HFFc6 (cell line): ENCODE measurements at regions not wholly inside any gene's neighbourhood (a gene's known extent, or its start where the extent isn't known, plus 50 kb on each side); places are given as distances from the start of the nearest gene placed in this dataset.

ENCODE experiments used
- DNase-seq: peaks from one replicate; pipeline ENCODE4 v3.0.0-alpha.2; 2018
- H3K27ac Mint-ChIP-seq: 2 replicates; pipeline ENCODE4 v1.8.0; 2020; ENCODE audit warnings: mild to moderate bottlenecking, mixed read lengths
- H3K27me3 Mint-ChIP-seq: 2 replicates; pipeline ENCODE4 v1.8.0; 2021; ENCODE audit warnings: mild to moderate bottlenecking, moderate library complexity, mixed read lengths; ENCODE audit not compliant: insufficient read depth
- H3K36me3 Mint-ChIP-seq: 2 replicates; pipeline ENCODE4 v1.8.0; 2021; ENCODE audit warnings: low read depth, mixed read lengths
- H3K4me1 Mint-ChIP-seq: 2 replicates; pipeline ENCODE4 v1.8.0; 2020; ENCODE audit warnings: low read depth, mixed read lengths
- H3K4me3 Mint-ChIP-seq: 2 replicates; pipeline ENCODE4 v1.8.0; 2020; ENCODE audit warnings: mild to moderate bottlenecking, moderate library complexity, mixed read lengths
- H3K9me3 Mint-ChIP-seq: 2 replicates; pipeline ENCODE4 v1.8.0; 2020; ENCODE audit warnings: mild to moderate bottlenecking, mixed read lengths
- CTCF ChIP-seq: fragments of 200-600 bp; sonication (generic); IDR thresholded peaks from 2 replicates; pipeline ENCODE4 v1.5.0; 2021; ENCODE audit warnings: antibody characterized with exemption, mild to moderate bottlenecking

- TF ChIP-seq CTCF, result no peak
- Mint-ChIP-seq H3K9me3 (peaks cover 55% of the 10 kb centered on the region), H3K27me3 (peaks cover 4% of the 10 kb centered on the region; the same call in 1 of the 2 replicates), H3K4me3 (no peak overlapping the region), H3K4me1 (no peaks in the 10 kb centered on the region), H3K36me3 (peaks cover 19% of the 10 kb centered on the region), H3K27ac (no peak overlapping the region)
- no peak for DNase-seq
Observed at GRCh38 chr6:167673946-167674345, 152.8 kb upstream of the AFDN start.

- Mint-ChIP-seq H3K36me3 (peaks cover 19% of the 10 kb centered on the region), H3K27ac (no peak overlapping the region), H3K4me1 (no peaks in the 10 kb centered on the region), H3K9me3 (peaks cover 59% of the 10 kb centered on the region), H3K4me3 (no peak overlapping the region), H3K27me3 (peaks cover 4% of the 10 kb centered on the region; the same call in 1 of the 2 replicates)
- no peak for DNase-seq
- no peak for TF ChIP-seq CTCF
Observed at GRCh38 chr6:167674486-167674885, 152.2 kb upstream of the AFDN start.

- Mint-ChIP-seq H3K27ac (no peak overlapping the region), H3K27me3 (peaks cover 4% of the 10 kb centered on the region; the same call in 1 of the 2 replicates), H3K4me3 (no peak overlapping the region), H3K36me3 (peaks cover 19% of the 10 kb centered on the region), H3K9me3 (peaks cover 58% of the 10 kb centered on the region), H3K4me1 (no peaks in the 10 kb centered on the region)
- no peak for TF ChIP-seq CTCF
- DNase-seq, result no peak
Observed at GRCh38 chr6:167676000-167676665, 150.6 kb upstream of the AFDN start.

- Mint-ChIP-seq H3K27ac (no peak overlapping the region), H3K4me3 (no peak overlapping the region), H3K9me3 (peaks cover 58% of the 10 kb centered on the region), H3K36me3 (peaks cover 13% of the 10 kb centered on the region), H3K27me3 (peaks cover 4% of the 10 kb centered on the region; the same call in 1 of the 2 replicates), H3K4me1 (no peaks in the 10 kb centered on the region)
- TF ChIP-seq CTCF, result no peak
- no peak for DNase-seq
Observed at GRCh38 chr6:167676666-167677421, 149.9 kb upstream of the AFDN start.

GRCh38 chr6:167677422-167677789, 149.3 kb upstream of the AFDN start:
- H3K4me3 Mint-ChIP-seq, result no peak overlapping the region
- H3K36me3 Mint-ChIP-seq, result peaks cover 7% of the 10 kb centered on the region; the same call in 1 of the 2 replicates
- no peaks in the 10 kb centered on the region for H3K4me1 Mint-ChIP-seq
- DNase-seq, result no peak
- no peak for TF ChIP-seq CTCF
- H3K27me3 Mint-ChIP-seq, result peaks cover 4% of the 10 kb centered on the region; the same call in 1 of the 2 replicates
- H3K9me3 Mint-ChIP-seq, result peaks cover 57% of the 10 kb centered on the region
- H3K27ac Mint-ChIP-seq, result no peak overlapping the region
